Neuronal stem cell (in vitro differentiated cells): ENCODE measurements at regions not wholly inside any gene's neighbourhood (a gene's known extent, or its start where the extent isn't known, plus 50 kb on each side); places are given as distances from the start of the nearest gene placed in this dataset.

Experiments used
- DNase-seq: peaks from one replicate; pipeline ENCODE4 v3.0.0-alpha.2; 2013; ENCODE audit warnings: low spot score
- H2AFZ ChIP-seq: one replicate; pipeline ENCODE4 v1.6.1; 2013; ENCODE audit warnings: mild to moderate bottlenecking, low read length, inconsistent platforms
- H2AK5ac ChIP-seq: 2 replicates; pipeline ENCODE4 v1.6.1; 2013; ENCODE audit warnings: low read depth, mild to moderate bottlenecking, inconsistent platforms, low read length, moderate library complexity, mixed read lengths
- H2BK120ac ChIP-seq: 2 replicates; pipeline ENCODE4 v1.6.1; 2013; ENCODE audit warnings: low read depth, mild to moderate bottlenecking, inconsistent platforms, low read length, moderate library complexity, mixed read lengths
- H2BK12ac ChIP-seq: one replicate; pipeline ENCODE4 v1.6.1; 2013; ENCODE audit warnings: low read length, inconsistent platforms
- H2BK15ac ChIP-seq: 2 replicates; pipeline ENCODE4 v1.6.1; 2013; ENCODE audit warnings: mild to moderate bottlenecking, low read length, inconsistent platforms, mixed read lengths
- H2BK5ac ChIP-seq: one replicate; pipeline ENCODE4 v1.6.1; 2013; ENCODE audit warnings: inconsistent platforms, mild to moderate bottlenecking, low read length, moderate library complexity
- H3K14ac ChIP-seq: one replicate; pipeline ENCODE4 v1.6.1; 2013; ENCODE audit warnings: low read length, inconsistent platforms
- H3K18ac ChIP-seq: 2 replicates; pipeline ENCODE4 v1.6.1; 2013; ENCODE audit warnings: low read length, inconsistent platforms
- H3K23ac ChIP-seq: 2 replicates; pipeline ENCODE4 v1.6.1; 2013; ENCODE audit warnings: low read depth, mild to moderate bottlenecking, mixed read lengths, low read length, inconsistent platforms; ENCODE audit not compliant: poor library complexity
- H3K27ac ChIP-seq: replicated peaks from 3 replicates; pipeline ENCODE4 v1.5.1; 2013; ENCODE audit warnings: low read length, inconsistent platforms
- H3K27me3 ChIP-seq, 3 experiments: 2 replicates each; pipeline ENCODE4 v1.6.1; 2013; ENCODE audit warnings: low read length in 3 of 3, mild to moderate bottlenecking in 2 of 3, inconsistent platforms in 1 of 3, low read depth in 1 of 3, mixed read lengths in 1 of 3, moderate library complexity in 1 of 3; ENCODE audit not compliant: control insufficient read depth in 3 of 3, insufficient read depth in 3 of 3
- H3K36me3 ChIP-seq, 2 donors: replicated peaks in 1 of 2; 2 replicates each; pipeline ENCODE4 v1.6.1; 2013; ENCODE audit warnings: low read length in 2 of 2; ENCODE audit not compliant: control insufficient read depth in 2 of 2, insufficient read depth in 2 of 2
- H3K4ac ChIP-seq: 2 replicates; pipeline ENCODE4 v1.6.1; 2013; ENCODE audit warnings: inconsistent platforms, mild to moderate bottlenecking, low read length, moderate library complexity
- H3K4me1 ChIP-seq, 2 donors: 1 replicate in 1 of 2; 2 replicates in 1 of 2; pipeline ENCODE4 v1.6.1; 2013; ENCODE audit warnings: low read length in 2 of 2, low read depth in 1 of 2; ENCODE audit not compliant: control insufficient read depth in 2 of 2, insufficient read depth in 1 of 2
- H3K4me2 ChIP-seq: one replicate; pipeline ENCODE4 v1.6.1; 2013; ENCODE audit warnings: mild to moderate bottlenecking, low read length, inconsistent platforms; ENCODE audit not compliant: insufficient read depth, poor library complexity, severe bottlenecking
- H3K4me3 ChIP-seq, 2 donors: 2 replicates each; pipeline ENCODE4 v1.5.1; 2013; ENCODE audit warnings: low read length in 2 of 2, mild to moderate bottlenecking in 2 of 2, inconsistent platforms in 1 of 2, moderate library complexity in 1 of 2
- H3K79me1 ChIP-seq: one replicate; pipeline ENCODE4 v1.6.1; 2013; ENCODE audit warnings: low read depth, mild to moderate bottlenecking, inconsistent platforms, low read length, moderate library complexity
- H3K9ac ChIP-seq: one replicate; pipeline ENCODE4 v1.6.1; 2013; ENCODE audit warnings: mild to moderate bottlenecking, low read depth, low read length, inconsistent platforms; ENCODE audit not compliant: poor library complexity
- H3K9me3 ChIP-seq, 2 donors: replicated peaks in 1 of 2; 2 replicates each; pipeline versions ENCODE3 to v1.6.1; 2013; ENCODE audit warnings: low read length in 2 of 2, mild to moderate bottlenecking in 2 of 2, inconsistent platforms in 1 of 2, low read depth in 1 of 2, mixed read lengths in 1 of 2, moderate library complexity in 1 of 2; ENCODE audit not compliant: control insufficient read depth in 2 of 2, insufficient read depth in 1 of 2
- H4K8ac ChIP-seq: one replicate; pipeline ENCODE4 v1.6.1; 2013; ENCODE audit warnings: low read depth, mild to moderate bottlenecking, inconsistent platforms, low read length, moderate library complexity
- H4K91ac ChIP-seq: one replicate; pipeline ENCODE4 v1.6.1; 2013; ENCODE audit warnings: low read length, low read depth, mild to moderate bottlenecking, inconsistent platforms; ENCODE audit not compliant: poor library complexity
- WGBS, 2 donors: extraction: QIAGEN DNeasy Blood & Tissue Kit; methylation state at CpG; one replicate each; pipeline ENCODE4 v1.1.7; 2013; ENCODE audit warnings: missing lambda C conversion rate in 2 of 2, mixed read lengths in 1 of 2; ENCODE audit not compliant: insufficient read length in 2 of 2, insufficient replicate concordance in 1 of 2; ENCODE audit errors: extremely low coverage in 2 of 2; 5-methylcytosine and 5-hydroxymethylcytosine counted together

- H3K36me3 ChIP-seq: no peaks in the 10 kb centered on the region
- H3K9me3 ChIP-seq: peaks cover 2 to 6% of the 10 kb centered on the region in 2 donors
- H4K8ac ChIP-seq: no peak overlapping the region
- H3K14ac ChIP-seq: no peak overlapping the region
- no peaks in the 10 kb centered on the region for H3K27me3 ChIP-seq
- no peak overlapping the region for H2BK12ac ChIP-seq
- no peak overlapping the region for H2BK5ac ChIP-seq
- H2BK15ac ChIP-seq: no peak overlapping the region
- peak overlapping the region; percentile 11 for H3K18ac ChIP-seq
- WGBS, 2 donors: no CpG with 5 or more reads among the region's 15 CpGs
- no peak overlapping the region for H2BK120ac ChIP-seq
- no peak overlapping the region for H3K4me2 ChIP-seq
- H3K23ac ChIP-seq: no peak overlapping the region
- no peak overlapping the region for H3K4ac ChIP-seq
- no peak overlapping the region for H3K27ac ChIP-seq
- H2AK5ac ChIP-seq: no peak overlapping the region
- H3K79me1 ChIP-seq: no peaks in the 10 kb centered on the region
- DNase-seq: no peak
- no peak overlapping the region for H3K9ac ChIP-seq
- H2AFZ ChIP-seq: no peak overlapping the region
- H3K4me1 ChIP-seq: peaks cover 4 to 6% of the 10 kb centered on the region in 2 donors
- no peak overlapping the region for H4K91ac ChIP-seq
- H3K4me3 ChIP-seq: no peak overlapping the region
These were observed 192.9 kb downstream of the MAF start for GRCh38 chr16:79407461-79408135.

GRCh38 chr16:79407005-79407404 lies 193.5 kb downstream of the MAF start:
- WGBS, 2 donors: no CpG with 5 or more reads among the region's 12 CpGs
- H2AK5ac ChIP-seq: no peak overlapping the region
- no peak overlapping the region for H2BK15ac ChIP-seq
- no peak for DNase-seq
- H3K4me2 ChIP-seq: no peak overlapping the region
- no peak overlapping the region for H2BK12ac ChIP-seq
- no peak overlapping the region for H4K8ac ChIP-seq
- H3K4ac ChIP-seq: no peak overlapping the region
- H3K9me3 ChIP-seq: peaks cover 2 to 6% of the 10 kb centered on the region in 2 donors
- no peak overlapping the region for H3K23ac ChIP-seq
- H3K18ac ChIP-seq: no peak overlapping the region
- H2AFZ ChIP-seq: no peak overlapping the region
- H3K27ac ChIP-seq: no peak overlapping the region
- no peak overlapping the region for H3K4me3 ChIP-seq
- H3K79me1 ChIP-seq: no peaks in the 10 kb centered on the region
- no peak overlapping the region for H3K9ac ChIP-seq
- H3K27me3 ChIP-seq: no peaks in the 10 kb centered on the region
- peaks cover 3 to 6% of the 10 kb centered on the region in 2 donors for H3K4me1 ChIP-seq
- H4K91ac ChIP-seq: no peak overlapping the region
- no peak overlapping the region for H2BK120ac ChIP-seq
- no peaks in the 10 kb centered on the region for H3K36me3 ChIP-seq
- H2BK5ac ChIP-seq: no peak overlapping the region
- H3K14ac ChIP-seq: peak overlapping the region; percentile 39

- H4K8ac ChIP-seq: no peak overlapping the region
- H3K4me3 ChIP-seq: no peak overlapping the region
- no peak overlapping the region for H2BK15ac ChIP-seq
- H2AK5ac ChIP-seq: no peak overlapping the region
- no peak overlapping the region for H2BK12ac ChIP-seq
- no peak overlapping the region for H2BK120ac ChIP-seq
- H3K4me2 ChIP-seq: no peak overlapping the region
- DNase-seq: no peak
- no peaks in the 10 kb centered on the region for H3K27me3 ChIP-seq
- H4K91ac ChIP-seq: no peak overlapping the region
- H3K23ac ChIP-seq: no peak overlapping the region
- no peaks in the 10 kb centered on the region for H3K79me1 ChIP-seq
- H2AFZ ChIP-seq: no peak overlapping the region
- peaks cover 2 to 6% of the 10 kb centered on the region in 2 donors for H3K9me3 ChIP-seq
- no peaks in the 10 kb centered on the region for H3K36me3 ChIP-seq
- no peak overlapping the region for H3K9ac ChIP-seq
- no CpG with 5 or more reads among the region's 7 CpGs for WGBS, 2 donors
- peaks cover 3 to 6% of the 10 kb centered on the region in 2 donors for H3K4me1 ChIP-seq
- no peak overlapping the region for H3K4ac ChIP-seq
- no peak overlapping the region for H3K14ac ChIP-seq
- no peak overlapping the region for H3K18ac ChIP-seq
- H3K27ac ChIP-seq: no peak overlapping the region
- no peak overlapping the region for H2BK5ac ChIP-seq
These were observed 196.0 kb downstream of the MAF start for GRCh38 chr16:79404571-79404970.

- Histone ChIP-seq H3K4me2 (no peak overlapping the region), H3K27ac (no peak overlapping the region), H3K4ac (no peak overlapping the region), H3K23ac (no peak overlapping the region), H3K9ac (no peak overlapping the region), H2BK5ac (no peak overlapping the region), H3K4me1 (peaks cover 3 to 6% of the 10 kb centered on the region in 2 donors), H3K36me3 (no peaks in the 10 kb centered on the region), H2BK120ac (no peak overlapping the region), H2AFZ (no peak overlapping the region), H2BK15ac (no peak overlapping the region), H2BK12ac (no peak overlapping the region), H4K91ac (no peak overlapping the region), H3K9me3 (peaks cover 2 to 6% of the 10 kb centered on the region in 2 donors), H3K14ac (no peak overlapping the region), H2AK5ac (no peak overlapping the region), H3K27me3 (no peaks in the 10 kb centered on the region), H3K18ac (no peak overlapping the region), H3K79me1 (no peaks in the 10 kb centered on the region), H4K8ac (no peak overlapping the region), H3K4me3 (peak overlapping the region in 1 of 2 donors; percentile 16)
- no peak for DNase-seq
- no CpG with 5 or more reads among the region's 4 CpGs for WGBS, 2 donors
These were observed 197.0 kb downstream of the MAF start for GRCh38 chr16:79403534-79403933.
